Stomach (tissue), 8 donors: ENCODE measurements at regions not wholly inside any gene's neighbourhood (a gene's known extent, or its start where the extent isn't known, plus 50 kb on each side); places are given as distances from the start of the nearest gene placed in this dataset.

ENCODE experiments used
- DNase-seq, 2 donors: peaks; one replicate each; pipeline versions ENCODE4 v3.0.0 to v3.0.0-alpha.2; 2013 to 2019
- H3K27ac ChIP-seq, 5 donors: fragments of 200-600 bp in 4 of 5; sonication (generic) in 4 of 5; one replicate each; pipeline ENCODE4 v1.5.1; 2013 to 2019; ENCODE audit warnings: mild to moderate bottlenecking in 1 of 5, moderate library complexity in 1 of 5
- H3K27me3 ChIP-seq, 3 donors: fragments of 200-600 bp; sonication (generic); one replicate each; pipeline ENCODE4 v1.5.1; 2017 to 2019; ENCODE audit warnings: mixed run types in 1 of 3
- H3K36me3 ChIP-seq, 4 donors: fragments of 200-600 bp; sonication (generic); 1 replicate in 3 of 4; 2 replicates in 1 of 4; pipeline ENCODE4 v1.5.1; 2016 to 2019
- H3K4me1 ChIP-seq, 4 donors: fragments of 200-600 bp; sonication (generic); one replicate each; pipeline ENCODE4 v1.5.1; 2016 to 2019
- H3K4me3 ChIP-seq, 4 donors: fragments of 200-600 bp; sonication (generic) in 3 of 4; one replicate each; pipeline ENCODE4 v1.5.1; 2016 to 2019; ENCODE audit warnings: mild to moderate bottlenecking in 1 of 4
- H3K9me3 ChIP-seq, 4 donors: fragments of 200-600 bp; sonication (generic); one replicate each; pipeline ENCODE4 v1.5.1; 2016 to 2019
- CTCF ChIP-seq, 7 experiments: fragments of 450-650 bp in 4 of 7; fragments of 200-600 bp in 3 of 7; sonication (generic) in 3 of 7; IDR thresholded peaks; one replicate each; pipeline ENCODE4 v1.5.1; 2016 to 2019; ENCODE audit warnings: antibody characterized with exemption in 7 of 7, control low read depth in 2 of 7, mild to moderate bottlenecking in 1 of 7
- EP300 ChIP-seq: sonication (generic); formaldehyde crosslinking; IDR thresholded peaks from one replicate; pipeline ENCODE4 v1.6.1; 2017; ENCODE audit warnings: antibody characterized with exemption
- POLR2A ChIP-seq, 4 donors: fragments of 450-650 bp; IDR thresholded peaks; one replicate each; pipeline ENCODE4 v1.6.1; 2016; ENCODE audit warnings: antibody characterized with exemption in 4 of 4, control low read depth in 2 of 4, mild to moderate bottlenecking in 1 of 4, moderate library complexity in 1 of 4
- POLR2AphosphoS5 ChIP-seq, 3 donors: sonication (generic); formaldehyde crosslinking; IDR thresholded peaks; one replicate each; pipeline ENCODE4 v1.6.1; 2016; ENCODE audit warnings: antibody characterized with exemption in 3 of 3
- WGBS, 5 donors: extraction: QIAGEN DNeasy Blood & Tissue Kit in 3 of 5; methylation state at CpG; one replicate each; pipeline versions ENCODE4 v1.1.5 to v1.1.7; 2013 to 2018; 5-methylcytosine and 5-hydroxymethylcytosine counted together
- intact Hi-C: fragments of 100-400 bp; cut with DNase I; formaldehyde crosslinking; loops from one replicate; pipeline ENCODE4 v1.15.1; 2023; ENCODE audit warnings: low total_unique reads
- donor health status: healthy with polysubstance abuse.
- donor health status: Bipolar disorder and iron deficiency.
- donor health status: healthy.

GRCh38 chr3:35487376-35487775, 151.9 kb upstream of the ARPP21 start:
- Histone ChIP-seq H3K27me3 (no peaks in the 10 kb centered on the region), H3K9me3 (no peaks in the 10 kb centered on the region), H3K27ac (no peak overlapping the region), H3K36me3 (no peaks in the 10 kb centered on the region), H3K4me1 (peaks cover 0 to 3% (median 0%) of the 10 kb centered on the region in 4 donors), H3K4me3 (no peak overlapping the region)
- intact Hi-C loops: no loop called here
- DNase-seq: no peak
- TF ChIP-seq EP300 (no peak), POLR2A (IDR thresholded peaks at IDR 0.05) (no peak), POLR2AphosphoS5 (IDR thresholded peaks at IDR 0.05) (no peak), CTCF (IDR thresholded peaks at IDR 0.05) (no peak)
- WGBS, 5 donors: 68 to 76% (median 72%) methylated on average over 2 of the region's 2 CpGs

GRCh38 chr3:35488526-35488925, 150.8 kb upstream of the ARPP21 start:
- H3K9me3 ChIP-seq: no peaks in the 10 kb centered on the region
- H3K27ac ChIP-seq: no peak overlapping the region
- TF ChIP-seq POLR2A (IDR thresholded peaks at IDR 0.05): no peak
- no peak for TF ChIP-seq POLR2AphosphoS5 (IDR thresholded peaks at IDR 0.05)
- TF ChIP-seq EP300: no peak
- TF ChIP-seq CTCF (IDR thresholded peaks at IDR 0.05): no peak
- intact Hi-C loops: no loop called here
- no peaks in the 10 kb centered on the region for H3K27me3 ChIP-seq
- no peak for DNase-seq
- no peak overlapping the region for H3K4me3 ChIP-seq
- H3K36me3 ChIP-seq: no peaks in the 10 kb centered on the region
- peaks cover 0 to 3% (median 0%) of the 10 kb centered on the region in 4 donors for H3K4me1 ChIP-seq
- 70 to 91% (median 83%) methylated on average over 1 of the region's 1 CpG for WGBS, 5 donors

GRCh38 chr3:35492841-35493240, 146.5 kb upstream of the ARPP21 start:
- no peaks in the 10 kb centered on the region for H3K27me3 ChIP-seq
- H3K36me3 ChIP-seq: no peaks in the 10 kb centered on the region
- intact Hi-C loops: no loop called here
- TF ChIP-seq POLR2AphosphoS5 (IDR thresholded peaks at IDR 0.05) (no peak), CTCF (IDR thresholded peaks at IDR 0.05) (no peak), EP300 (no peak), POLR2A (IDR thresholded peaks at IDR 0.05) (no peak)
- H3K27ac ChIP-seq: no peak overlapping the region
- no peaks in the 10 kb centered on the region for H3K4me1 ChIP-seq
- 60 to 77% (median 68%) methylated on average over 2 of the region's 2 CpGs for WGBS, 5 donors
- no peaks in the 10 kb centered on the region for H3K9me3 ChIP-seq
- H3K4me3 ChIP-seq: no peak overlapping the region
- no peak for DNase-seq

- H3K27me3 ChIP-seq: no peaks in the 10 kb centered on the region
- no peaks in the 10 kb centered on the region for H3K9me3 ChIP-seq
- WGBS, 5 donors: 52 to 57% (median 53%) methylated on average over 4 of the region's 4 CpGs
- no peaks in the 10 kb centered on the region for H3K36me3 ChIP-seq
- no peak overlapping the region for H3K4me3 ChIP-seq
- no peak for DNase-seq
- H3K4me1 ChIP-seq: no peaks in the 10 kb centered on the region
- TF ChIP-seq POLR2A (IDR thresholded peaks at IDR 0.05) (no peak), CTCF (IDR thresholded peaks at IDR 0.05) (no peak), POLR2AphosphoS5 (IDR thresholded peaks at IDR 0.05) (no peak), EP300 (no peak)
- intact Hi-C loops: no loop called here
- H3K27ac ChIP-seq: no peak overlapping the region
Observed at GRCh38 chr3:35498506-35499210, 140.7 kb upstream of the ARPP21 start.
